Brain microvascular endothelial cell (primary cell): ENCODE measurements at regions not wholly inside any gene's neighbourhood (a gene's known extent, or its start where the extent isn't known, plus 50 kb on each side); places are given as distances from the start of the nearest gene placed in this dataset.

Source experiments
- DNase-seq: peaks from one replicate; pipeline ENCODE4 v3.0.0-alpha.2; 2020
- H3K27ac ChIP-seq: fragments of 250-450 bp; sonication (Bioruptor Pico); 2 replicates; pipeline ENCODE4 v1.5.1; 2020; ENCODE audit warnings: mild to moderate bottlenecking, moderate library complexity
- H3K27me3 ChIP-seq: fragments of 250-450 bp; sonication (Bioruptor Pico); replicated peaks from 2 replicates; pipeline ENCODE4 v1.5.1; 2020; ENCODE audit warnings: mild to moderate bottlenecking
- H3K36me3 ChIP-seq: fragments of 250-450 bp; sonication (Bioruptor Pico); replicated peaks from 2 replicates; pipeline ENCODE4 v1.5.1; 2020; ENCODE audit warnings: mild to moderate bottlenecking
- H3K4me3 ChIP-seq: 2 replicates; pipeline ENCODE4 v1.5.1; 2011; ENCODE audit warnings: low read depth, mild to moderate bottlenecking, control low read depth, low read length, moderate library complexity
- in situ Hi-C: cut with HindIII; loops from 2 replicates; pipeline ENCODE4 v1.10.0; 2017; ENCODE audit warnings: low sequenced_read_pairs, low pct_ligation_motif_present
- TF ChIP-seq, protein P1 (sequence below): IDR thresholded peaks from 2 replicates; pipeline ENCODE4 v1.5.1; 2011; ENCODE audit warnings: low read depth, mild to moderate bottlenecking, moderate library complexity, low read length, control low read depth, inconsistent platforms; ENCODE audit errors: missing control alignments

DNA sequence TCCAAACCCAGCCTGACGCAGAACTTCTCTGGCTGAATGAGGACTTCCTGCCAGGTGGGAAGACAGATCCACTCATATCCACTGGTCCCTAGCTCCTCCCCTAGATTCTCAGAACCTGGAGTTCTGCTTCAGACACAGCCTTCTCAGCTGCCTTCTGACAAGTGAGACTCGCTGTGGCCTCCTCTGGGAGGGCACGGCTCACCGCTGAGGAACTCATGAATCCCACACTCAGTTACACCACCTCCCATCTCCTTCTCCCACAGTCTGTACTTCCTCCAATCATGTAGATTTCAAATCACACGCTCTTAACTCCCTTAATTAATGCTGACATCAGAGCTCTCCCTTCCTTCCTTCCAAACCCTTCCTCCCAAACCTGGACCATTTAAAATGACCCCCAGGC, 86.4 kb upstream of the TMEM45B start:
- Histone ChIP-seq H3K27me3 (no peaks in the 10 kb centered on the region), H3K4me3 (no peak overlapping the region), H3K36me3 (no peaks in the 10 kb centered on the region), H3K27ac (no peak overlapping the region)
- TF ChIP-seq, protein P1, sequence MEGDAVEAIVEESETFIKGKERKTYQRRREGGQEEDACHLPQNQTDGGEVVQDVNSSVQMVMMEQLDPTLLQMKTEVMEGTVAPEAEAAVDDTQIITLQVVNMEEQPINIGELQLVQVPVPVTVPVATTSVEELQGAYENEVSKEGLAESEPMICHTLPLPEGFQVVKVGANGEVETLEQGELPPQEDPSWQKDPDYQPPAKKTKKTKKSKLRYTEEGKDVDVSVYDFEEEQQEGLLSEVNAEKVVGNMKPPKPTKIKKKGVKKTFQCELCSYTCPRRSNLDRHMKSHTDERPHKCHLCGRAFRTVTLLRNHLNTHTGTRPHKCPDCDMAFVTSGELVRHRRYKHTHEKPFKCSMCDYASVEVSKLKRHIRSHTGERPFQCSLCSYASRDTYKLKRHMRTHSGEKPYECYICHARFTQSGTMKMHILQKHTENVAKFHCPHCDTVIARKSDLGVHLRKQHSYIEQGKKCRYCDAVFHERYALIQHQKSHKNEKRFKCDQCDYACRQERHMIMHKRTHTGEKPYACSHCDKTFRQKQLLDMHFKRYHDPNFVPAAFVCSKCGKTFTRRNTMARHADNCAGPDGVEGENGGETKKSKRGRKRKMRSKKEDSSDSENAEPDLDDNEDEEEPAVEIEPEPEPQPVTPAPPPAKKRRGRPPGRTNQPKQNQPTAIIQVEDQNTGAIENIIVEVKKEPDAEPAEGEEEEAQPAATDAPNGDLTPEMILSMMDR, result no peak
- in situ Hi-C loops, result no loop called here
- DNase-seq, result no peak

DNA sequence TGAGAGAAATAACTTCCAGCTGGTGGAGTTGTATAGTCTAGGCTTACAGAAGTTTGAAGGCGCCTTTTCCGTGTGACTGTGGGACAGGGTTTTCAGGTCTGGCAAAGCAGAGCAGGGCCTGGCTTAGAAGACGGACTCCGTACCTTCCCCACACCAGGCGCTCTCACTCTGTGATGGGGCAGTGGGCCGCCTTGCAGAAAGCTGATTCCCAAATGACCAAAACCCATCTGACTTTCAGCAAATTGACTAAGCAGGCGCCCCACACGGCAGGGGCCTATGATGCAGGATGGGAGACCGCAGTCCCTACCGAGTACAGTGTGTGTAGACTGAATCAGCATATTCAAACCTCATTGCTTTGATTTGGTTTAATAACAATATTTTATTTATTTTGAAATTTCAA, 85.8 kb upstream of the TMEM45B start:
- no peak overlapping the region for H3K27ac ChIP-seq
- H3K36me3 ChIP-seq, result no peaks in the 10 kb centered on the region
- TF ChIP-seq, protein P1, result no peak
- no peak for DNase-seq
- H3K27me3 ChIP-seq, result no peaks in the 10 kb centered on the region
- H3K4me3 ChIP-seq, result no peak overlapping the region
- in situ Hi-C loops, result no loop called here

DNA sequence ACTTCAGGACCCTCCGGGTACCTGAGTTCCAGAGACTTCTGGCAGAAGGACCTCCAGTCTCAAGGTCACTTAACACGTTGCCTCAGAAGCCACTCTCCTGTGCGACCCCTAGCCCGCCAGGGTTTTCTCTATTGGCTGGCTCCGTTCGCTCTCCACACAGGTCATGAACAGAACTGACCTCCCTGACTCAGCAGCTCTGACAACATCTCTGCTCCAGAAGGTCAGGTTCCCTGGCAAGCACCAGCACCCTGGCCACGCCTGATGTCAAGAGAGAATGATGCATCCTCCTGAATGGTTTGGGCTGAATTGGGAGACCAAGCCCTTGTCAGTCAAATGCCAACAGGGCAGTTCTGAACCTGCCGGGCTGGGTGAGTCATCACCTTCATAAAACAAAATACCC, 84.3 kb upstream of the TMEM45B start:
- Histone ChIP-seq H3K36me3 (no peaks in the 10 kb centered on the region), H3K4me3 (no peak overlapping the region), H3K27ac (no peak overlapping the region), H3K27me3 (no peaks in the 10 kb centered on the region)
- TF ChIP-seq, protein P1, result no peak
- no peak for DNase-seq
- in situ Hi-C loops, result no loop called here

DNA sequence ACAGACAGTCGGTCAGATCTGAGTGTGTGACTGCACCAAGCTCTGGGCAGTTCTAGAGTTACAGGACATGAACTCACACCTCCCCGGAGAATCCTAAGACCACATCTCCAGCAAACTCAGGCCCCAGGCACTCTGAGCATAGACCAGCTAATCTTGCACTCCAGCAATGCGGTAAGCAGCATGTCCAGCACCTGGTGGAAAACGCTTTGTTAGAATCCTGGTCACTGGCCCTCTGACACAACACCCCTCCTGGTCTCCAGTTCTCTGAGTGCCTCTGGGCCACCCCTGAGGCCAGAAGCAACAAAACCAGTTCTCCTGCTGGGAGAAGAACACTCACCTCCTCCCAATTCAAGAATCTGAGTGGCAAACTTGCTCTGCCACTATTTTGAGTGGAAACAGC, 82.7 kb upstream of the TMEM45B start:
- no peak for DNase-seq

DNA sequence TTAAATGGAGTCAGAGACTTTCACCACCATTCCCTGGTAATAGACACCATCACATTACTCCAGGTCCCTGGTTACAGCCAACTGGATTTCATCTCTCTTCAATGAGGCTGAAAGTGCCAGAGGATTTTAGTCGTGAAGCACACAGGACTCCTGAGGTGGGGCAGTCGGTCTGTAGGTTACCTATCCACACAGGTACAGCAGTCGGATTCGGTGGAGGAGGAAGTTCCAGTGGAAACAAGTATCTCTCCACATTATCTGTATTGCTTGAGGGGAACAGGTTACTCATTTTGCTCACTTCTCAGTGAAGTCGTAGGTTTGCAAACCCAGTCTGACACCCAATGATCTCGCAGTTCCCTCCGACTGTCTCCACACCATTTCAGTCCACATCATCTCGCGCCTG, 82.3 kb upstream of the TMEM45B start:
- Histone ChIP-seq H3K4me3 (no peak overlapping the region), H3K27me3 (no peaks in the 10 kb centered on the region), H3K27ac (no peak overlapping the region), H3K36me3 (no peaks in the 10 kb centered on the region)
- DNase-seq, result no peak
- TF ChIP-seq, protein P1, result no peak
- in situ Hi-C loops, result no loop called here

More for the DNA sequence above, 82.7 kb upstream of the TMEM45B start:
- Histone ChIP-seq H3K4me3 (no peak overlapping the region), H3K27me3 (no peaks in the 10 kb centered on the region), H3K27ac (no peak overlapping the region), H3K36me3 (no peaks in the 10 kb centered on the region)
- TF ChIP-seq, protein P1, result no peak
- in situ Hi-C loops, result no loop called here

DNA sequence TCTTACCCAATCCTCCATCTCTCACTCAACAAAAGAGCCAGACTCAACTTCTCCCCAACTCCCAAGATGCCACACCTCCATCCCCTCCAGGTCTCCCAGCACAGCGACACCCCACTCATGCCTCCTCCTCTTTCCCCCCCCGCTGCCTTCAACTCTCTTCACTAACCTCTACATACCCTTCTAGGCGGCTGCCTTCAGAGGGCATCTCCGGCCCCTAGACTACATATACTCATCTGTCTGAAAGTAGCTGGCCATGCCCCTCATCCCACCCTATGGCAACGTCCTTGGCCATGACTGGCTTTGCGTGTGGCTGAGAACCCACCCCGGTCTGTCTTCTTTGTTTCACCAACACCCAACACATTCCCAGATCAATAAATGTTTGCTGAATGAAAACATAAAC, 81.7 kb upstream of the TMEM45B start:
- no peak for DNase-seq
- Histone ChIP-seq H3K4me3 (no peak overlapping the region), H3K27me3 (no peaks in the 10 kb centered on the region), H3K36me3 (no peaks in the 10 kb centered on the region), H3K27ac (no peak overlapping the region)
- TF ChIP-seq, protein P1, result no peak
- in situ Hi-C loops, result no loop called here
